CD14-positive monocyte (primary cell): ENCODE measurements at regions not wholly inside any gene's neighbourhood (a gene's known extent, or its start where the extent isn't known, plus 50 kb on each side); places are given as distances from the start of the nearest gene placed in this dataset.

ENCODE experiments used
- DNase-seq, 3 donors: peaks; one replicate each; pipeline ENCODE4 v3.0.0-alpha.2; 2011 to 2022
- H2AFZ ChIP-seq: 2 replicates; pipeline ENCODE4 v1.6.0; 2012; ENCODE audit warnings: mild to moderate bottlenecking, low read depth, low read length, inconsistent platforms; ENCODE audit not compliant: insufficient read depth, poor library complexity, severe bottlenecking
- H3K27ac ChIP-seq, 2 donors: 1 replicate in 1 of 2; 2 replicates in 1 of 2; pipeline ENCODE4 v1.5.1; 2012 to 2013; ENCODE audit warnings: low read length in 2 of 2, control low read depth in 1 of 2, inconsistent platforms in 1 of 2, low read depth in 1 of 2, mild to moderate bottlenecking in 1 of 2
- H3K27me3 ChIP-seq, 2 donors: one replicate each; pipeline versions ENCODE4 v1.6.0 to v1.6.1; 2011 to 2013; ENCODE audit warnings: low read length in 2 of 2; ENCODE audit not compliant: control insufficient read depth in 2 of 2, insufficient read depth in 2 of 2
- H3K36me3 ChIP-seq, 2 donors: replicated peaks in 1 of 2; 1 replicate in 1 of 2; 2 replicates in 1 of 2; pipeline versions ENCODE4 v1.5.1 to v1.6.1; 2012 to 2013; ENCODE audit warnings: low read length in 2 of 2, control low read depth in 1 of 2, inconsistent platforms in 1 of 2, mild to moderate bottlenecking in 1 of 2; ENCODE audit not compliant: insufficient read depth in 2 of 2, control insufficient read depth in 1 of 2
- H3K4me1 ChIP-seq, 2 donors: 1 replicate in 1 of 2; 2 replicates in 1 of 2; pipeline versions ENCODE4 v1.5.1 to v1.6.1; 2012 to 2013; ENCODE audit warnings: low read length in 2 of 2, control low read depth in 1 of 2, inconsistent platforms in 1 of 2, mild to moderate bottlenecking in 1 of 2, moderate library complexity in 1 of 2; ENCODE audit not compliant: insufficient read depth in 2 of 2, control insufficient read depth in 1 of 2
- H3K4me2 ChIP-seq: replicated peaks from 2 replicates; pipeline ENCODE3; 2012; ENCODE audit warnings: low read length, moderate library complexity, mild to moderate bottlenecking; ENCODE audit not compliant: poor library complexity, severe bottlenecking; ENCODE audit errors: extremely low read depth
- H3K4me3 ChIP-seq, 3 experiments: fragments of 200-600 bp in 1 of 3; sonication (generic) in 1 of 3; replicated peaks in 1 of 3; 1 replicate in 2 of 3; 2 replicates in 1 of 3; pipeline ENCODE4 v1.5.1; 2011 to 2013; ENCODE audit warnings: low read length in 3 of 3, mild to moderate bottlenecking in 3 of 3, control low read depth in 2 of 3, low read depth in 2 of 3, inconsistent platforms in 1 of 3, moderate library complexity in 1 of 3
- H3K79me2 ChIP-seq: 2 replicates; pipeline ENCODE4 v1.6.0; 2012; ENCODE audit warnings: mild to moderate bottlenecking, control low read depth, inconsistent platforms, low read length, moderate library complexity; ENCODE audit not compliant: insufficient read depth
- H3K9ac ChIP-seq: 2 replicates; pipeline ENCODE4 v1.6.0; 2017; ENCODE audit warnings: low read length, mild to moderate bottlenecking; ENCODE audit not compliant: insufficient read depth, poor library complexity, severe bottlenecking
- H3K9me3 ChIP-seq, 2 donors: replicated peaks in 1 of 2; 1 replicate in 1 of 2; 2 replicates in 1 of 2; pipeline versions ENCODE4 v1.5.1 to v1.6.1; 2012 to 2013; ENCODE audit warnings: low read length in 2 of 2, control low read depth in 1 of 2; ENCODE audit not compliant: control insufficient read depth in 1 of 2, insufficient read depth in 1 of 2
- H4K20me1 ChIP-seq: 2 replicates; pipeline ENCODE4 v1.6.0; 2012; ENCODE audit warnings: mild to moderate bottlenecking, low read length, control low read depth, moderate library complexity; ENCODE audit not compliant: insufficient read depth
- H3K27ac Mint-ChIP-seq, 7 donors: one replicate each; pipeline ENCODE4 v1.8.0; 2020; ENCODE audit warnings: mild to moderate bottlenecking in 7 of 7, mixed read lengths in 7 of 7, moderate library complexity in 6 of 7, inconsistent platforms in 2 of 7
- H3K27me3 Mint-ChIP-seq, 3 donors: one replicate each; pipeline ENCODE4 v1.8.0; 2021 to 2022; ENCODE audit warnings: low read depth in 3 of 3, mild to moderate bottlenecking in 3 of 3, mixed read lengths in 3 of 3, moderate library complexity in 3 of 3, inconsistent platforms in 1 of 3
- H3K36me3 Mint-ChIP-seq, 2 donors: one replicate each; pipeline ENCODE4 v1.8.0; 2020; ENCODE audit warnings: mixed read lengths in 2 of 2, inconsistent platforms in 1 of 2, mild to moderate bottlenecking in 1 of 2
- H3K4me1 Mint-ChIP-seq: one replicate; pipeline ENCODE4 v1.8.0; 2020; ENCODE audit warnings: mild to moderate bottlenecking, mixed read lengths
- H3K4me3 Mint-ChIP-seq, 2 donors: one replicate each; pipeline ENCODE4 v1.8.0; 2020; ENCODE audit warnings: mild to moderate bottlenecking in 2 of 2, mixed read lengths in 2 of 2, moderate library complexity in 1 of 2
- H3K9me3 Mint-ChIP-seq, 7 donors: one replicate each; pipeline ENCODE4 v1.8.0; 2020 to 2022; ENCODE audit warnings: mixed read lengths in 7 of 7, mild to moderate bottlenecking in 6 of 7, moderate library complexity in 6 of 7, inconsistent platforms in 2 of 7
- CTCF ChIP-seq: fragments of 200-600 bp; IDR thresholded peaks from one replicate; pipeline ENCODE4 v1.8.0; 2022; ENCODE audit warnings: antibody characterized with exemption, mild to moderate bottlenecking
- WGBS: methylation state at CpG from one replicate; pipeline ENCODE4 v1.1.5; 2013; ENCODE audit warnings: missing lambda C conversion rate; ENCODE audit not compliant: insufficient coverage; 5-methylcytosine and 5-hydroxymethylcytosine counted together
- intact Hi-C, 2 donors: fragments of 100-400 bp; cut with micrococcal nuclease; formaldehyde crosslinking; loops; one replicate each; pipeline versions ENCODE4 v1.15.0 to v1.15.1; 2023

- no peak for DNase-seq
- Mint-ChIP-seq H3K27me3 (peaks cover 2 to 5% (median 4%) of the 10 kb centered on the region in 3 donors), H3K9me3 (peaks cover 0 to 2% (median 0%) of the 10 kb centered on the region in 7 donors), H3K36me3 (no peaks in the 10 kb centered on the region), H3K27ac (no peak overlapping the region), H3K4me3 (no peak overlapping the region), H3K4me1 (peaks cover 7% of the 10 kb centered on the region)
- Histone ChIP-seq H3K4me1 (no peaks in the 10 kb centered on the region), H3K36me3 (no peaks in the 10 kb centered on the region), H3K4me2 (no peak overlapping the region), H3K4me3 (no peak overlapping the region), H3K27ac (no peak overlapping the region), H3K79me2 (no peaks in the 10 kb centered on the region), H4K20me1 (no peaks in the 10 kb centered on the region), H2AFZ (no peak overlapping the region), H3K9ac (no peak overlapping the region), H3K27me3 (no peaks in the 10 kb centered on the region), H3K9me3 (no peaks in the 10 kb centered on the region)
- no peak for TF ChIP-seq CTCF
- intact Hi-C loops = no loop called here
- 16% methylated on average over 9 of the region's 10 CpGs for WGBS
Observed at GRCh38 chr4:144562019-144562705, 83.8 kb upstream of the HHIP start.

GRCh38 chr4:144564358-144564757 is 81.6 kb upstream of the HHIP start:
- Mint-ChIP-seq H3K4me3 (no peak overlapping the region), H3K4me1 (peaks cover 7% of the 10 kb centered on the region), H3K27me3 (peaks cover 2 to 5% (median 4%) of the 10 kb centered on the region in 3 donors), H3K9me3 (peaks cover 0 to 5% (median 0%) of the 10 kb centered on the region in 7 donors), H3K27ac (no peak overlapping the region), H3K36me3 (no peaks in the 10 kb centered on the region)
- Histone ChIP-seq H3K36me3 (no peaks in the 10 kb centered on the region), H3K79me2 (no peaks in the 10 kb centered on the region), H3K4me3 (no peak overlapping the region), H4K20me1 (no peaks in the 10 kb centered on the region), H3K27me3 (no peaks in the 10 kb centered on the region), H2AFZ (no peak overlapping the region), H3K27ac (no peak overlapping the region), H3K4me2 (no peak overlapping the region), H3K4me1 (no peaks in the 10 kb centered on the region), H3K9me3 (no peaks in the 10 kb centered on the region), H3K9ac (no peak overlapping the region)
- DNase-seq = no peak
- no peak for TF ChIP-seq CTCF
- intact Hi-C loops = no loop called here
- no CpG with 5 or more reads among the region's 3 CpGs for WGBS
